ENCODE measurements at regions not wholly inside any gene's neighbourhood (a gene's known extent, or its start where the extent isn't known, plus 50 kb on each side); places are given as distances from the start of the nearest gene placed in this dataset.

DNA sequence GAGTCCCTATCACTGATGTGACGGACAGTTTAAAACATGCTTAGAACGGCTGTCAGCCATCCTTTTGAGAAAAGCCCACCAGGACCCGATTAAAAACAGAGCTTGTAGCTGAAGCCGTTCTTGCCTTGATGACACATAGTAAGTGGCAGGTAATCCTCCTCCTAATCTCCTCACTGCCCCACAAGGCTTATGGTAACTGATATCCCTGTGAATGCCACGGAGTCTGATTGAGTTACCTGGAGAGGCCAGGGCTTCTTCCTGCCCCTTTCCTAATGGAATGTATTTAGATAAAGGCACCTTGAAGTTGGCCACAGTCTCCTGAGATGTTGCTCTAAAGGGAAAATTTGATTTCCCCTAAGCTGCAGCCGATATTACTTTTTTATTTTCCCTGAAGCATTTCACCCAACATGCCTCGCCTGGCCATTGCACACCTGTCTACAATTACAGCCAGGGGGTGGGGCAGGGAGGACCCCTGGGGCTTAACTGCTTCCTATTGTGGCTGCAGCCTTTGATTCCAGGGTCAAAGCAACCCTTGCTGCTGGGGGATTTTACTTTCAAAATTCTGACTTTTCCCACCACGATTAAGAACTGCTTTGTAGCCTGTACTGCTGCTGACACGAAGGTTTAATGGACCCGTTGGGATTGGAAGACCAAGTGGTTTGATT is 169.0 kb upstream of the GPR26 start:
- no peak for DNase-seq (ENCODE audit: low read depth)
- TF ChIP-seq, protein P1, sequence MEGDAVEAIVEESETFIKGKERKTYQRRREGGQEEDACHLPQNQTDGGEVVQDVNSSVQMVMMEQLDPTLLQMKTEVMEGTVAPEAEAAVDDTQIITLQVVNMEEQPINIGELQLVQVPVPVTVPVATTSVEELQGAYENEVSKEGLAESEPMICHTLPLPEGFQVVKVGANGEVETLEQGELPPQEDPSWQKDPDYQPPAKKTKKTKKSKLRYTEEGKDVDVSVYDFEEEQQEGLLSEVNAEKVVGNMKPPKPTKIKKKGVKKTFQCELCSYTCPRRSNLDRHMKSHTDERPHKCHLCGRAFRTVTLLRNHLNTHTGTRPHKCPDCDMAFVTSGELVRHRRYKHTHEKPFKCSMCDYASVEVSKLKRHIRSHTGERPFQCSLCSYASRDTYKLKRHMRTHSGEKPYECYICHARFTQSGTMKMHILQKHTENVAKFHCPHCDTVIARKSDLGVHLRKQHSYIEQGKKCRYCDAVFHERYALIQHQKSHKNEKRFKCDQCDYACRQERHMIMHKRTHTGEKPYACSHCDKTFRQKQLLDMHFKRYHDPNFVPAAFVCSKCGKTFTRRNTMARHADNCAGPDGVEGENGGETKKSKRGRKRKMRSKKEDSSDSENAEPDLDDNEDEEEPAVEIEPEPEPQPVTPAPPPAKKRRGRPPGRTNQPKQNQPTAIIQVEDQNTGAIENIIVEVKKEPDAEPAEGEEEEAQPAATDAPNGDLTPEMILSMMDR (IDR thresholded peaks at IDR 0.05; ENCODE audit: control insufficient read depth, insufficient read depth, low read depth, low read length, missing control alignments) = no peak
- H3K4me3 ChIP-seq (ENCODE audit: control insufficient read depth, low read depth, low read length) = no peak overlapping the region

DNA sequence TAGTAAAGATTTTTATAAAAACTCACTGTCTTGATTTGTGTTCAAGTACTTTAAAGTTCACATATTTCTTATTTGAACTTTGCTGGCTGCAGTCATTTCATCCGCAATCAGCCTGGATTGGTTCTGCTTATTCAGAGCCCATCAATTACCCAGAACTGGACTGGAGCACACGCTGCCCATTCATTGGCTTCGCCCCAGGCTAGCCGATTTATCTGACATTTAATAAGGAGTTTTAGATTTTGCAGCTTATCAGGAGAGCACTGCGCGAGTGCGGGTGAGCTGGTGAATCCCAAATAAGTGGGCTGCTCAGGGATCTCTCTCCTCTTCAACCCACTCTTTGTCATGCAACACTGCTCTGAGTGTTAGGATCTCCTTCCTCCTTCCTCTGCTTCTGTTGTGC is 166.0 kb upstream of the GPR26 start:
- TF ChIP-seq, protein P1 (IDR thresholded peaks at IDR 0.05; ENCODE audit: control insufficient read depth, insufficient read depth, low read depth, low read length, missing control alignments) = no peak
- no peak overlapping the region for H3K4me3 ChIP-seq (ENCODE audit: control insufficient read depth, low read depth, low read length)
- no peak for DNase-seq (ENCODE audit: low read depth)

DNA sequence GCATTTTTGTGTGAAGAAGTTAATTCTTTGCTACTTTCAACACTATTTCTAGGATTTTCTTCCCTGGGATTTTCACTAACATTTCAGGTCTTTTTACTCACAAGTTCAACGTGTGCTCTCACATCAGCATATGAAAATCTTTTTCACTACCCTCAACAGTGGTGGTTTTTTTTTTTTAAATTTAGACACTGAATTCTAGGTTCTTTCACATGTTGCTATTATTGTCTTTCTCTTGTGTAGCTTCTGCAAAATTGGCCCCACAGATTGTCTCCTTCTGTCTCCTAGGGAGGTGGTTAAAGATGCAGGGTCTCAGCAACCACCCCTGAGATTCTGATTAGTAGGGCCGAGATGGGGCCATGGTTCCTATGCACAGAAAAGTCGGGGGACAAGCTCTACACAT is 165.0 kb upstream of the GPR26 start:
- no peak for DNase-seq (ENCODE audit: low read depth)
- TF ChIP-seq, protein P1 (IDR thresholded peaks at IDR 0.05; ENCODE audit: control insufficient read depth, insufficient read depth, low read depth, low read length, missing control alignments) = no peak
- H3K4me3 ChIP-seq (ENCODE audit: control insufficient read depth, low read depth, low read length) = no peak overlapping the region

DNA sequence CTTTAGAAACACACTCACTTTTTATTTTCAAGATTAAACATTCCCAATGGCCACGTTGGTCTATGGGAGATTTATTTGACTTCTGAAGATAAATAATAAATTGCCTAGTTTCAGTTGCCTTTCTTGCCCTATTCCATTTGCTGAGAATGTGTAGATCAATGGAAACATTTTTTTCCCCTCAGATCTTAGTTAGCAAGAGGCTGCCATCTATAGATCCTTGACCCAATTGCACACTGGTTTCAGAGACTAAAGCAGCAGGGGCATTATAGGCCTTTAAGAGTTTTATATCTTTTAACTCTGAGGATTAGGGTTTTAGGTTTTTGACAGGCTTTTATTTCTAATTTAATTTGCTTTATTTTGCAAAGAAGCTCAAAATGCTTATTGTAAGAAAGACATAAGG is 163.2 kb upstream of the GPR26 start:
- DNase-seq (ENCODE audit: low read depth) = no peak
- no peak overlapping the region for H3K4me3 ChIP-seq (ENCODE audit: control insufficient read depth, low read depth, low read length)
- TF ChIP-seq, protein P1 (IDR thresholded peaks at IDR 0.05; ENCODE audit: control insufficient read depth, insufficient read depth, low read depth, low read length, missing control alignments) = no peak

DNA sequence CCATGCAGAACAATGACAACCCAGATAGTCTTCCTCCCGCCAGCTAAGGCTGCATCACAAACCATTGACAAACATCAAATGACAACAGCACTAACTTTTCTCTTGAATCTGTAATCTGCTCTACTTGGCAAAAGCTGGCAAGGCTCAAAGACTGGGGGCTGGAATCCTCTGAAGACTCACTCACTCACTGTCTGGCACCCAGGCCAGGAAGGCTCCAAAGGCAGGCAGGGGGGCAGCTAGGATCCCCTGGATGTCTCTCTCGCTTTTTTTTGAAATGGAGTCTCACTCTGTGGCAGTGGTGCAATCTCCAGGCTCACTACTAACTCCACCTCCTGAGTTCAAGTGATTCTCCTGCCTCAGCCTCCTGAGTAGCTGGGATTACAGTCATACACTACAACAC is 159.7 kb upstream of the GPR26 start:
- TF ChIP-seq, protein P1 (IDR thresholded peaks at IDR 0.05; ENCODE audit: control insufficient read depth, insufficient read depth, low read depth, low read length, missing control alignments) = no peak
- no peak overlapping the region for H3K4me3 ChIP-seq (ENCODE audit: control insufficient read depth, low read depth, low read length)

DNA sequence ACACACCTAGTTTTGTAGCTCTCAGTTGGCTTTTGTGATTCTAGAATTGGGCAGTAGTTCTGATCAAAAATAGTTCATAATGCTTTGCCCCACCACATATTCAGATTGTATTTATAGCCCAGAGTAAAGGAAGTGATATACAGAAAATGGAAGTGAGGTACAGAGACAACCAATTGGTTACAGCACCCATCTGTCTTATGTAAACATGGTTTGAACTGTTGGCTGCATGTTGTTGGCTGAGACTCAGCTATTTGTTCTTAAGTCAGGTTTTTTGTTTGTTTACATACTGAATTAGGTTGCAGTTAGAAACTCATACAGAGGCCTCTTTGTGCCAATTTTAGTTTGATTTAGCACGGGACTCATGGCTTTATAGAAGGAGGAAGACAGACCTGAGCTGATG is 158.9 kb upstream of the GPR26 start:
- DNase-seq (ENCODE audit: low read depth) = no peak
- TF ChIP-seq, protein P1 (IDR thresholded peaks at IDR 0.05; ENCODE audit: control insufficient read depth, insufficient read depth, low read depth, low read length, missing control alignments) = no peak
- no peak overlapping the region for H3K4me3 ChIP-seq (ENCODE audit: control insufficient read depth, low read depth, low read length)

More for the DNA sequence above, 159.7 kb upstream of the GPR26 start:
- DNase-seq (ENCODE audit: low read depth) = no peak
